GM06990 (cell line): ENCODE measurements at regions not wholly inside any gene's neighbourhood (a gene's known extent, or its start where the extent isn't known, plus 50 kb on each side); places are given as distances from the start of the nearest gene placed in this dataset.
"Not testable (repeated sequence)": the region's sequence is repeated elsewhere in the genome, so short reads cannot be mapped to it uniquely, and the experiment has no call there.

ENCODE experiments used
- DNase-seq: peaks from one replicate; pipeline ENCODE4 v3.0.0-alpha.2; 2011; ENCODE audit not compliant: insufficient read length; ENCODE audit errors: extremely low read depth
- H3K27me3 ChIP-seq: replicated peaks from 2 replicates; pipeline ENCODE4 v1.6.0; 2011; ENCODE audit warnings: low read length; ENCODE audit not compliant: control insufficient read depth, insufficient read depth
- H3K36me3 ChIP-seq: 2 replicates; pipeline ENCODE4 v1.5.1; 2011; ENCODE audit warnings: low read length; ENCODE audit not compliant: control insufficient read depth, insufficient read depth
- H3K4me3 ChIP-seq: replicated peaks from 2 replicates; pipeline ENCODE4 v1.5.1; 2011; ENCODE audit warnings: low read depth, mild to moderate bottlenecking, control low read depth, low read length
- TF ChIP-seq, protein P1 (sequence below): IDR thresholded peaks from 2 replicates; pipeline ENCODE4 v1.5.1; 2011; ENCODE audit warnings: low read length, control low read depth, mild to moderate bottlenecking, inconsistent platforms; ENCODE audit not compliant: insufficient read depth, poor library complexity, severe bottlenecking

DNA sequence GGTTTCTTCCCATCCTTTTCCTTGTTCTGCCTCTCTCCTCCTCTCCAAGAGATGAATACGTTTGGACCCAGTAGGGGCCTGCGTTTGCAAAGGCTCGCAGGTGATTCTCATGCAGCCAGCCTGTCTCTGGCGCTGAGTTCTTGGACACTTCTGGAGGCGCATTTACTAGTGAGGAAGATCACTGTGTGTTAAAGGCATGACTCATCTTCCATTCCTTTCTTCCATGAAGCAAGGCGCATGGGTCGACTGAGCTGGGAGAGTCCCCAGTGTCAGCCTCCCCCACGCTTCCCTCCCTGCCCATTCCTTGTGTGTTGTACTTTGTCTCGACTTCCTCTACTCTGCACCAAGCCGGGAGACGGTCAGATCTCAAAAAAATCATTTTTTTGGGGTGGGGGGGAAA lies 159.9 kb upstream of the EEF2KMT start:
- TF ChIP-seq, protein P1, sequence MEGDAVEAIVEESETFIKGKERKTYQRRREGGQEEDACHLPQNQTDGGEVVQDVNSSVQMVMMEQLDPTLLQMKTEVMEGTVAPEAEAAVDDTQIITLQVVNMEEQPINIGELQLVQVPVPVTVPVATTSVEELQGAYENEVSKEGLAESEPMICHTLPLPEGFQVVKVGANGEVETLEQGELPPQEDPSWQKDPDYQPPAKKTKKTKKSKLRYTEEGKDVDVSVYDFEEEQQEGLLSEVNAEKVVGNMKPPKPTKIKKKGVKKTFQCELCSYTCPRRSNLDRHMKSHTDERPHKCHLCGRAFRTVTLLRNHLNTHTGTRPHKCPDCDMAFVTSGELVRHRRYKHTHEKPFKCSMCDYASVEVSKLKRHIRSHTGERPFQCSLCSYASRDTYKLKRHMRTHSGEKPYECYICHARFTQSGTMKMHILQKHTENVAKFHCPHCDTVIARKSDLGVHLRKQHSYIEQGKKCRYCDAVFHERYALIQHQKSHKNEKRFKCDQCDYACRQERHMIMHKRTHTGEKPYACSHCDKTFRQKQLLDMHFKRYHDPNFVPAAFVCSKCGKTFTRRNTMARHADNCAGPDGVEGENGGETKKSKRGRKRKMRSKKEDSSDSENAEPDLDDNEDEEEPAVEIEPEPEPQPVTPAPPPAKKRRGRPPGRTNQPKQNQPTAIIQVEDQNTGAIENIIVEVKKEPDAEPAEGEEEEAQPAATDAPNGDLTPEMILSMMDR, result no peak
- no peaks in the 10 kb centered on the region for H3K36me3 ChIP-seq
- H3K4me3 ChIP-seq, result no peak overlapping the region
- H3K27me3 ChIP-seq, result no peaks in the 10 kb centered on the region
- DNase-seq, result no peak

GRCh38 chr16:5252791-5253190 lies 155.2 kb upstream of the EEF2KMT start:
- no peak overlapping the region for H3K4me3 ChIP-seq

GRCh38 chr16:5247403-5247802 lies 149.8 kb upstream of the EEF2KMT start:
- H3K27me3 ChIP-seq, H3K36me3 ChIP-seq, H3K4me3 ChIP-seq, DNase-seq: not testable (repeated sequence)

More at GRCh38 chr16:5252791-5253190, 155.2 kb upstream of the EEF2KMT start:
- no peak for DNase-seq
- TF ChIP-seq, protein P1, result no peak
- Histone ChIP-seq H3K36me3 (no peaks in the 10 kb centered on the region), H3K27me3 (no peaks in the 10 kb centered on the region)

DNA sequence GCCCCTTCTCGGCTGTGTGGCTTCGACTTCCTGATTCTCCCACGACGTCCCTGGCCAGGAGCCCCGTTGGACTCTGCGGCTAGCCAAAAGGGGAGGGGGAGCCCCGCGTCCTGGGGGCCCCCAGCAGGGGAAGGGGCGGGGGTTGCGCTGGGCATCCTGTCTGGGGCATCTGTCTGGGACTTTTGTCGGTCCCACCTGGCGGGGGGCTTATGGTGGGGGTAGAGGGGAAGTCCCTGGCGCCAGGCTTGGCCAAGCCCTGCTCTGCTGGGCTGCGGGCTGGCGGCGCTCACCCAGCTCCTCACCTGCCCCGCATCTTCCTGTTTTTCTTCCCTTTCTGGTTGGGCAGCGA lies 142.7 kb upstream of the EEF2KMT start:
- H3K27me3 ChIP-seq, DNase-seq, H3K36me3 ChIP-seq, H3K4me3 ChIP-seq: not testable (repeated sequence)

- not testable (repeated sequence) for H3K36me3 ChIP-seq, H3K27me3 ChIP-seq, H3K4me3 ChIP-seq
- DNase-seq, result peak; percentile 26
These were observed 142.1 kb upstream of the EEF2KMT start for GRCh38 chr16:5239472-5240277.

DNA sequence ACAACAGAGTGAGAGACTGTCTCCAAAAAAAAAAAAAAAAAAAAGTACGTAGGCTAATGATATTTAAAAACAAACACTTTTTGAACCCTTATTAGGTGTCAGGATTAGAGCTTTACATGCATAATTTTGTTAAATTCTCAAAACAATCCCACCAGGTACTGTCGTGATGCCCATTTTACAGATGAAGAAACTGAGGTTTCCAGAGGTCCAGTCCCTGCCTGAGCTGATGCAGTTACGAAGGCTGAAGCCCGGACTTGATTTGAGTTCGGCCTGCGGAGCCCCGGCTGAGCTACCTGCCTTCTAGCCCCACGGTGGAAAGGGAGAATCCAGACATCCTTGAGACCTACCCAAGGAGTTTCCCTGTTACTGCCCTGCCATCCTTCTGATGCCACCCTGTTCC lies 137.5 kb upstream of the EEF2KMT start:
- no peak for DNase-seq
- H3K27me3 ChIP-seq, result no peaks in the 10 kb centered on the region; the same call in 1 of the 2 replicates
- TF ChIP-seq, protein P1, result no peak
- no peaks in the 10 kb centered on the region for H3K36me3 ChIP-seq
- H3K4me3 ChIP-seq, result no peak overlapping the region

- Histone ChIP-seq H3K36me3 (no peaks in the 10 kb centered on the region), H3K4me3 (no peak overlapping the region), H3K27me3 (no peaks in the 10 kb centered on the region; the same call in 1 of the 2 replicates)
- DNase-seq, result no peak
- TF ChIP-seq, protein P1, result no peak
These were observed 136.9 kb upstream of the EEF2KMT start for GRCh38 chr16:5234295-5235050.
